ENCODE measurements at regions not wholly inside any gene's neighbourhood (a gene's known extent, or its start where the extent isn't known, plus 50 kb on each side); places are given as distances from the start of the nearest gene placed in this dataset.

DNA sequence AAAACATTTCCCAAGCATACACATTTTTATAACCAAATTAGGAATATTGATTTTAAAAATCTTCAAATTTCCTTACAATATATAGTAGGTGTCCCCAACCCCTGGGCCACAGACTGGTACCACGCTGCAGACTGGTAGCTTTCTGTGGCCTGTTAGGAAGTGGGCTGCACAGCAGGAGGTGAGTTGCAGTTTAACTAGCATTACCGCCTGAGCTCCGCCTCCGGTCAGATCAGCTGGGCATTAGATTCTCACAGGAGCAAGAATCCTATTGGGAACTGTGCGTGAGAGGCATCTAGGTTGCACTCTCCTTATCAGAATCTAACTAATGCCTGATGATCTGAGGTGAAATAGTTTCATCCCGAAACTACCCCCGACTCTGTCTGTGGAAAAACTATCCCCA is 62.1 kb downstream of the ZWINT start:
- Mint-ChIP-seq H3K27me3 (no peaks in the 10 kb centered on the region), H3K4me3 (no peak overlapping the region), H3K9me3 (peaks cover 0 to 1% of the 10 kb centered on the region in 2 donors), H3K27ac (no peak overlapping the region), H3K4me1 (ENCODE audit: low read depth in 2 of 2) (no peaks in the 10 kb centered on the region), H3K36me3 (ENCODE audit: insufficient read depth) (no peaks in the 10 kb centered on the region)
- DNase-seq (no peak), ATAC-seq (replicated peaks) (no peak)

DNA sequence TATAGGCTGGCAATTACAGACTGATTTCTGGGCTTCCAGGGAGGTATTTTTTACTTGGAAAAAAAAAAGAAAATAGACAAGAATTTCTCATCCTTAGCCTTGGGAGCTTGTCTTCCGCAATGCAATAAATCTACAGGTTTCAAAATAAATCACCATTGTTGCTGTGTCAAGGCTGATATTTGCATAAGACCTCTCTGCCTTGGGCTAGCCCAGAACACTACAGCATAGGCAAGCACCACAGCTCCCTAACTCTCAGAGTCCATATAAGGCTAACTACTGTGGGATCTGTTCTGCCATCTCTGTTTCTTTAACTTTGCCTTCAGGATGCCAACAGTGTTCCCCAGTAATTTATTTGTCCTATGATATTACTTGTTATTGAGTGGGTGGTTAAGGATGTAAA is 64.4 kb downstream of the ZWINT start:
- peaks cover 0 to 3% of the 10 kb centered on the region in 2 donors for H3K9me3 Mint-ChIP-seq
- H3K27ac Mint-ChIP-seq = no peak overlapping the region
- H3K4me3 Mint-ChIP-seq = no peak overlapping the region
- H3K27me3 Mint-ChIP-seq = no peaks in the 10 kb centered on the region
- ATAC-seq (replicated peaks) = no peak
- H3K36me3 Mint-ChIP-seq (ENCODE audit: insufficient read depth) = no peaks in the 10 kb centered on the region
- no peak for DNase-seq
- H3K4me1 Mint-ChIP-seq (ENCODE audit: low read depth in 2 of 2) = no peaks in the 10 kb centered on the region

DNA sequence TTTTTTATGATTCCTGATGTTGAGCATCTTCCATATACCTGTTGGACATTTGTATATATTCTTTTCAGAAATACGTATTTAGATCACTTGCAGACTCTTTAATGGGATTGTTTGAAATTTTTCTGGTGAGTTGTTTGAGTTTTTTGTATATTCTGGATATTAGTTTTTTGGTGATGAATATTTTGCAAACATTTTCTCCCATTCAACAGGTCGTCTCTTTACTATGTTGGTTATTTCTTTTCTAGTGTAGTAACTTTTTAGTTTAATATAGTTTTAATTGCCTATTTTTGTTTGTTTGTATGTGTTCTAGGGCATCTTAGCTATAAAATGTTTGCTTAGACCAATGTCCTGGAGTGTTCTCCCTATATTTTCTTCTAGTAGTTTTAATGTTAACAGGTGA is 72.7 kb downstream of the ZWINT start:
- Mint-ChIP-seq H3K27ac (no peak overlapping the region), H3K36me3 (ENCODE audit: insufficient read depth) (no peaks in the 10 kb centered on the region), H3K4me1 (ENCODE audit: low read depth in 2 of 2) (no peaks in the 10 kb centered on the region), H3K27me3 (no peaks in the 10 kb centered on the region), H3K4me3 (no peak overlapping the region), H3K9me3 (peaks cover 0 to 3% of the 10 kb centered on the region in 2 donors)
- no peak for DNase-seq
- no peak for ATAC-seq (replicated peaks)

DNA sequence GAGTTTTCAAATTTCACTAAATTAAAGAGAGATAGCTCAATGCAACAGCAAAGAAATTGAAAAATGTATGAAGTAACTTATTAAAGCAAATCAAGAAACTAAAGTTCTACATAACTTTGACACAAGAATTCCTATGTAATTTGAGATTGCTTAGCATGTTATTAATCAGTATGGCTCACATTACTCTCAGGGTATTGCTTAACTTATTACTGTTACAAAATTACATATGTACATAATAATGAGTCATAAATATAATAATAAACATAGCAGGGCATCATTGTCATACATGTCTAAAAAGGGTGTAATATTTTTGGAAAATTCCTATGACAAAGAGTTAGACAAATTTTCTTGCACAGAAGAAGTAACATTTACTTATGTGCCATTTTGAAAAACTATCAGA is 75.0 kb downstream of the ZWINT start:
- H3K27me3 Mint-ChIP-seq = no peaks in the 10 kb centered on the region

DNA sequence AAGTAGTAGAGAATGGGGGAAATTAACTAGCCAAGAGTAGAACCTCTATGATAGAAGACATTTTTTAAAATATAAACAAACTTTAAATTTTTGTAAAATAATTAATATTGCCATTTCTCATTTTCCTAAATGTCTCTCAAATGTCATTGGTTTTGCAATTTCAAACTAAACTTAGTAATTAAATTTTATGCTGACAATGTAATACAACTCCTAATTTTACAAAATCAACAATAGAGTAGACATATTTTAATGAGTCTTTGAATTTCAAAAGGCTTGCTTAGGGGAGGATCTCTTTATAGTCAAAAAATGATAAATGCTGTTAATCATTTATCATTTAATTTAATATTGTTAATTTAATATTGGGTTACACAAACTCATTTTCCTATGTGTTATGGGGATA is 81.8 kb downstream of the ZWINT start:
- H3K36me3 Mint-ChIP-seq (ENCODE audit: insufficient read depth) = no peaks in the 10 kb centered on the region
- H3K4me3 Mint-ChIP-seq = no peak overlapping the region
- peaks cover 0 to 2% of the 10 kb centered on the region in 2 donors for H3K9me3 Mint-ChIP-seq

More for the DNA sequence above, 75.0 kb downstream of the ZWINT start:
- ATAC-seq (replicated peaks) = no peak
- Mint-ChIP-seq H3K4me3 (no peak overlapping the region), H3K27ac (no peak overlapping the region), H3K9me3 (peaks cover 0 to 3% of the 10 kb centered on the region in 2 donors), H3K36me3 (ENCODE audit: insufficient read depth) (no peaks in the 10 kb centered on the region), H3K4me1 (ENCODE audit: low read depth in 2 of 2) (no peaks in the 10 kb centered on the region)
- DNase-seq = no peak

DNA sequence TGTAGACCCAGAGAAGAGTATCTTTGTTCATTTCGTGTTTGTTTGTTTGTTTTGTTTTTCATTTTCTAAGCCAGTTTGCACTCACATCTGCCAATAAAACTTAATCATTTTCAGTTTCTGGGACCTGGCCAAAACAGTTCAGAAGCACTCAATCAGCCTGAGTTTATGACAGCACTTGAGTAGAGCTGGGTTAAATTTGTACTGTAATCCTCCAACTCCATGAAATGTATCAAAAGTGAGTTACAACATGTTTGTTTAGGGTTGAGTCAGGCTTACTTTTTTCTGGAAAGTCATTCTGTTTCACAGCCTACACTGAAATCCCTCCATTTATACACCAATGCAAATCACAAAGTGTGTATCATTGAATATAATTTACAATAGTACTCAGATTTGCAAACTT is 91.9 kb downstream of the ZWINT start:
- DNase-seq = no peak
- peaks cover 0 to 3% of the 10 kb centered on the region in 2 donors for H3K9me3 Mint-ChIP-seq
- H3K4me3 Mint-ChIP-seq = no peak overlapping the region
- ATAC-seq (replicated peaks) = no peak
- H3K27ac Mint-ChIP-seq = no peak overlapping the region
- no peaks in the 10 kb centered on the region for H3K36me3 Mint-ChIP-seq (ENCODE audit: insufficient read depth)
- no peaks in the 10 kb centered on the region for H3K4me1 Mint-ChIP-seq (ENCODE audit: low read depth in 2 of 2)
- H3K27me3 Mint-ChIP-seq = no peaks in the 10 kb centered on the region

More for the DNA sequence above, 81.8 kb downstream of the ZWINT start:
- no peak for ATAC-seq (replicated peaks)
- no peak overlapping the region for H3K27ac Mint-ChIP-seq
- no peaks in the 10 kb centered on the region for H3K4me1 Mint-ChIP-seq (ENCODE audit: low read depth in 2 of 2)
- H3K27me3 Mint-ChIP-seq = no peaks in the 10 kb centered on the region
- DNase-seq = no peak

DNA sequence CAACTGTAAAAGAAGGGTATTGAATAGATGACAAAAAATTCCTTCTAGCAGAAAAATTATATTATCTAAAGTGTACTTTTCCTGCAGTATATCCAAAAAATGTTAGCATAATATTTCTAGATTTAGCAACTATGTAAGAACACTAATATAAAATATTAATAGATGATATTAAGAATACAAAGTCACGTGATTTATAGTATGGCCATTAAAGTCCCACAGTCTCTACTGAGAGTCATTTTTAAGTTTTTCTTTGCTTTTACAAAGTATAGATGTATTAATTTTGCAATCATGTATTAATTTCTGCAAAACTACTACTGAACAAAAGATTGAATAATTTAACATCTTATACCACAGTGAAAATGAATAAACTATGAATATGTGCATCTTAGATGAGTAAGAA is 94.9 kb downstream of the ZWINT start:
- Mint-ChIP-seq H3K27ac (no peak overlapping the region), H3K4me1 (ENCODE audit: low read depth in 2 of 2) (no peaks in the 10 kb centered on the region), H3K9me3 (peaks cover 5 to 13% of the 10 kb centered on the region in 2 donors), H3K4me3 (no peak overlapping the region), H3K36me3 (ENCODE audit: insufficient read depth) (no peaks in the 10 kb centered on the region), H3K27me3 (no peaks in the 10 kb centered on the region)
- DNase-seq (no peak), ATAC-seq (replicated peaks) (no peak)

DNA sequence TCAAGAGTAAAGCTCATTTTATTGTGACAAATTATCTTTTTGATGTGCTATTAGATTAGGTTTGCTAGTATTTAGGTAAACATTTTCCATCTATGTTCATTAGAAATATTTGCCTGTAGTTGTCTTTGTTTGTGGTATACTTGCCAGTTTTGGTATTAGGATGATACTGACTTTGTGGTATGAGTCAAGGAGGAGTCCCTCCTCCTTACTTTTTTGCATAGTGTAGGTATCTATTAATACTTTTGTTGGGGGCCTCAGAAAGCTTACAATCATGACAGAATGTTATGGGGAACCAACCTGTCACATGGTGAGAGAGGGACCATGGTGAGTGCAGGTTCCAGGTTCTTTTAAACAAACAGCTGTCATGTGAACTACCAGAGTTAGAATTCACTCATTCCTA is 102.1 kb downstream of the ZWINT start:
- Mint-ChIP-seq H3K36me3 (ENCODE audit: insufficient read depth) (no peaks in the 10 kb centered on the region), H3K4me3 (no peak overlapping the region), H3K27me3 (no peaks in the 10 kb centered on the region), H3K27ac (no peak overlapping the region), H3K9me3 (peaks cover 4 to 21% of the 10 kb centered on the region in 2 donors), H3K4me1 (ENCODE audit: low read depth in 2 of 2) (no peaks in the 10 kb centered on the region)
- ATAC-seq (replicated peaks) (no peak), DNase-seq (no peak)

DNA sequence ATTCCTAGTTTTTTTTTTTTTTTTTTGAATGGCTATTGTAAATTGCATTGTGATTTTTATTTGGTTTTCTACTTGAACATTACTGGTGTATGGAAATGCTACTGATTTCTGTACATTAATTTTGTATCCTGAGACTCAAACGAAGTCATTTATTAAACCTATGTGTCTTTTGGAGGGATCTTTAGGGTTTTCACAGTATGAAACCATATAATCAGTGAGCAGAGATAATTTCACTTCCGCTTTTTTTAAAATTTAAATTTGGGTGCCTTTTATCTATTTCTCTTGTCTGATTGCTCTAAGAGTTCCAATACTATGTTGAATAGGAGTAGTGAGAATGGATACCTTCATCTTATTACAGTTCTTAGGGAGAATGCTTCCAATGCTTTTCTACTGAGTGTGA is 102.7 kb downstream of the ZWINT start:
- no peak for DNase-seq
- no peak overlapping the region for H3K4me3 Mint-ChIP-seq
- H3K36me3 Mint-ChIP-seq (ENCODE audit: insufficient read depth) = no peaks in the 10 kb centered on the region
- H3K9me3 Mint-ChIP-seq = peaks cover 5 to 25% of the 10 kb centered on the region in 2 donors
- no peaks in the 10 kb centered on the region for H3K27me3 Mint-ChIP-seq
- ATAC-seq (replicated peaks) = no peak
- no peak overlapping the region for H3K27ac Mint-ChIP-seq
- no peaks in the 10 kb centered on the region for H3K4me1 Mint-ChIP-seq (ENCODE audit: low read depth in 2 of 2)

DNA sequence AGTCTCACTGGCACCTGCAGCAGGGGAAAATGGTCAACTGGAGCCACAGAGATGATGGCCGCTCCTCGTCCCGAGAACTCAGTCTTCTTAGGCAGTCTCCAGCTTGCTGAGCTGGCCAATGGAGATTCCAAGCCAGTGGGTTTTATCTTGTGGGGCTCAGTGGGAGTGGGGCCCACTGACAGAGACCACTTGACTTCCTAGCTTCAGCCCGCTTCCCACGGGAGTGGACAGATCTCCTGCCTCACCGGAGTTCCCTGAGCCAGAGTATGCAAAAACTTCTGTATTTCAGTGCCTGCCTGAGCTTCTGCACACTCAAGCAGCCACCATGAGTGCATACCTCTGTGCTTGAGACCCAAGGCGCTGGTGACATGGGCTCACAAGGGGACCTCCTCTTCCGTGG is 105.8 kb downstream of the ZWINT start:
- ATAC-seq (replicated peaks) = no peak

DNA sequence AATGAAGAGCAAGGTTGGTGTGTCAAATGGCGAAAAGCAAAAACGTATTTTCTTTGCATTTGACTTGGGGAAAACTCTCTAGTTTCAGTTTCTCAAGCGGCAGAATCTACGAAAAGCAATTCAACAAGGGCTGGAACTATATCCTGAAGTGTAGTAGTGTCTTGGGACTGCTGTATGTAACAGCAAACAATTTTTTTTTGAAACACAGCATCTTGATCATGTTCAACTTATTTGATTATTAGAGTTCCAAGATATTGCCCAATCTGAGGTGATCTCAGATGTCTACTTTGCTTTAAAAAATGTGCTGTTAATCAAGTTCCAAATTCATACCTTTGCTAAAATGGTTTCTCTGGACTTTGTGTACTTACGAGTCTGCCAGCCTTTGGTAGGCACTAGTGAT is 120.6 kb downstream of the ZWINT start:
- Mint-ChIP-seq H3K9me3 (peaks cover 0 to 2% of the 10 kb centered on the region in 2 donors), H3K27ac (no peak overlapping the region), H3K36me3 (ENCODE audit: insufficient read depth) (no peaks in the 10 kb centered on the region), H3K4me3 (no peak overlapping the region), H3K27me3 (no peaks in the 10 kb centered on the region), H3K4me1 (ENCODE audit: low read depth in 2 of 2) (no peaks in the 10 kb centered on the region)
- no peak for ATAC-seq (replicated peaks)
- DNase-seq = no peak

More for the DNA sequence above, 105.8 kb downstream of the ZWINT start:
- Mint-ChIP-seq H3K9me3 (peaks cover 5 to 11% of the 10 kb centered on the region in 2 donors), H3K4me3 (no peak overlapping the region), H3K27ac (no peak overlapping the region), H3K36me3 (ENCODE audit: insufficient read depth) (no peaks in the 10 kb centered on the region), H3K4me1 (ENCODE audit: low read depth in 2 of 2) (no peaks in the 10 kb centered on the region), H3K27me3 (no peaks in the 10 kb centered on the region)
- no peak for DNase-seq

DNA sequence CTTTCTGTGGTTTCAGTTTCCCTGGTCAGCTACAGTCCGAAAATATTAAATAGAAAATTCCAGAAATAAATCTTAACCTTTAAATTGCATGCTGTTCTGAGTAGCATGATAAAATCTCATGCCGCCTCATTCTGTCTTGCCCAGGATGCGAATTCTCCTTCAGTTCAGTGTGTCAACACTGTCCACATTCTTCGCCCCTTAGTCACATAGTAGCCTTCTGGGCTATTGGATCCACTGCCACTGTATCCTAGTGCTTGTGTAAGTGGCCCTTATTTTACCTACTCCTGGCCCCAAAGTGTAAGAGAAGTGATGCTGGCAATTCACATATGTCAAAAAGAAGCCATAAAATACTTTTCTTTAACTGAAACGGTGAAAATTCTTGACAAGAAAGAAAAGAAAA is 129.6 kb downstream of the ZWINT start:
- DNase-seq (no peak), ATAC-seq (replicated peaks) (no peak)
- Mint-ChIP-seq H3K36me3 (ENCODE audit: insufficient read depth) (no peaks in the 10 kb centered on the region), H3K27me3 (no peaks in the 10 kb centered on the region), H3K9me3 (peaks cover 0 to 12% of the 10 kb centered on the region in 2 donors), H3K4me1 (ENCODE audit: low read depth in 2 of 2) (no peaks in the 10 kb centered on the region), H3K4me3 (no peak overlapping the region), H3K27ac (no peak overlapping the region)

DNA sequence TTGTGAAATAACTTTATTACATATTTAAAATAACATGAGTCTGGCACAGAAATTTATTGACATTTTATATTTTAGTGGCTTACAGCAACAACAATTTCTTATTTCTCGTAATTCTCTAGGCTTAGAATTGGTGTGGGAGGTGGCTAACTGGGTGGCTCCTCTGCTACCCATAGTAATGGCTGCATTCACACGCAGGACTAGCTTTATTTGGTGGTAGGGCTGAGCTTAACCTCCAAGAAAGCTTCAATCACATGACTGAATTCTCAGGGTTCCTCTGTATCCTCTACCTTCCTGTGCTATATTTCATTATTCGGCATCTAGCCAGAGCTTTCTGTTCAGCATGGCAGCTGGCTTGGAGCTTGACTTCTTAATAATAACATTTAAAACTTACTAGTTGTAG is 138.8 kb downstream of the ZWINT start:
- ATAC-seq (replicated peaks) (no peak), DNase-seq (no peak)
- Mint-ChIP-seq H3K36me3 (ENCODE audit: insufficient read depth) (peaks cover 3% of the 10 kb centered on the region), H3K4me1 (ENCODE audit: low read depth in 2 of 2) (no peaks in the 10 kb centered on the region), H3K4me3 (no peak overlapping the region), H3K27me3 (no peaks in the 10 kb centered on the region), H3K9me3 (peaks cover 0 to 2% of the 10 kb centered on the region in 2 donors), H3K27ac (no peak overlapping the region)

DNA sequence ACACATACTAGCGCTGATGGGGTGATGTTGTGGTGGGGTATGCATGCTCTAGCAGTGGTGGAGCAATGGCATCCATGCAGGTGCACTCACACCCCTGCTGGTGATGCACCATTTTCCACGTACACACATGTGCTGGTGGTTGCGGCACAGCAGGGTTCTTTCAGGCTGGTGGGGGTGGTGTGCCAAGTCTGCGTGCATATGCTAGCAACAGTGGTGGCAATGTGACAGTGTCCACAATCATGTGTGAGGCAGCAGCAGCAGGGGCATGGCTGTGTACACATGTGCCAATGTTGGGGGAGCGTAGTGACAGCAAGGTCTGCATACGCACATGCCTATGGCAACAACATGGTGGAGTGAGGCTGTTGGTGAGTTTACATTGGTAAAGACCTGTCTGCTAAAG is 148.1 kb downstream of the ZWINT start:
- H3K36me3 Mint-ChIP-seq (ENCODE audit: insufficient read depth) = no peaks in the 10 kb centered on the region
- no peak overlapping the region for H3K4me3 Mint-ChIP-seq
- H3K27me3 Mint-ChIP-seq = no peaks in the 10 kb centered on the region
- no peak overlapping the region for H3K27ac Mint-ChIP-seq
- H3K4me1 Mint-ChIP-seq (ENCODE audit: low read depth in 2 of 2) = no peaks in the 10 kb centered on the region
- H3K9me3 Mint-ChIP-seq = peaks cover 10 to 41% of the 10 kb centered on the region in 2 donors
- DNase-seq (no peak), ATAC-seq (replicated peaks) (no peak)

DNA sequence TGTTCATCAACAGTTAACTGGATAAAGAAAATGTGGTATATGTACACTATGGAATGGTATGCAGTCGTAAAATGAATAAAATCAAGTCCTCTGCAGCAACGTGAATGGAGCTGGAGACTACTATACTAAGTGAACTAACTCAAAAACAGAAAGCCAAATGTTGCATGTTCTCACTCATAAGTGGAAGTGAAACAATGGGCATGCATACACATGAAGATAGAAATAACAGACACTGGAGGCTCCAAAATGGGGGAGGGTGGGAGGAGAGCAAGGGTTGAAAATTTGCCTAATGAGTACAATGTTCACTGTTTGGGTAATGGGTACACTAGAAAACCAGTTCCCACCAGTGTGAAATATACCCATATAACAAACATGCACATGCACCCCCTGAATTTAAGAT is 179.5 kb downstream of the ZWINT start:
- Mint-ChIP-seq H3K9me3 (peaks cover 4 to 14% of the 10 kb centered on the region in 2 donors), H3K36me3 (ENCODE audit: insufficient read depth) (no peaks in the 10 kb centered on the region), H3K27me3 (no peaks in the 10 kb centered on the region), H3K27ac (no peak overlapping the region), H3K4me3 (no peak overlapping the region), H3K4me1 (ENCODE audit: low read depth in 2 of 2) (no peaks in the 10 kb centered on the region)
- DNase-seq = no peak
- ATAC-seq (replicated peaks) = no peak

All from effector memory CD8-positive, alpha-beta T cell (primary cell).